ENCODE measurements at regions not wholly inside any gene's neighbourhood (a gene's known extent, or its start where the extent isn't known, plus 50 kb on each side); places are given as distances from the start of the nearest gene placed in this dataset.

DNA sequence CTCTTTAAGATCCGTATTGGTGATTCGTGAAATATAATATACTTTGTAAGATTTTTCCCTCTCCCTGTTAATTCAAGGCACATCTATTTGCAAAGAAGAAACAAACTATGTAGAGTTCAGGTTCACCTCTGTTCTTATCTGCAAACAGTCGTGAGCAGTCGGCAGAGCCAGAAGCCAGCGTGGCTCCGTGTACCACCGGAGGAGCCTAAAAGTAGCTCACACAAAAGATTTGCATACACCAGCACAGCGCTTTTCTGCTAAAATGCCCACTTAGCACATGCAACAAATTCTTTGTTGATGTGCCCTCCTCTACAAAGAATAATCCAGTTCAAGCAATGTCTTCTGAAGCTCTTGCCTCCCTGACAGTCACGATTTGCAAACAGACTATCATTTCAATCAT, 416.0 kb upstream of the TENM3 start:
- TF ChIP-seq, protein P1, sequence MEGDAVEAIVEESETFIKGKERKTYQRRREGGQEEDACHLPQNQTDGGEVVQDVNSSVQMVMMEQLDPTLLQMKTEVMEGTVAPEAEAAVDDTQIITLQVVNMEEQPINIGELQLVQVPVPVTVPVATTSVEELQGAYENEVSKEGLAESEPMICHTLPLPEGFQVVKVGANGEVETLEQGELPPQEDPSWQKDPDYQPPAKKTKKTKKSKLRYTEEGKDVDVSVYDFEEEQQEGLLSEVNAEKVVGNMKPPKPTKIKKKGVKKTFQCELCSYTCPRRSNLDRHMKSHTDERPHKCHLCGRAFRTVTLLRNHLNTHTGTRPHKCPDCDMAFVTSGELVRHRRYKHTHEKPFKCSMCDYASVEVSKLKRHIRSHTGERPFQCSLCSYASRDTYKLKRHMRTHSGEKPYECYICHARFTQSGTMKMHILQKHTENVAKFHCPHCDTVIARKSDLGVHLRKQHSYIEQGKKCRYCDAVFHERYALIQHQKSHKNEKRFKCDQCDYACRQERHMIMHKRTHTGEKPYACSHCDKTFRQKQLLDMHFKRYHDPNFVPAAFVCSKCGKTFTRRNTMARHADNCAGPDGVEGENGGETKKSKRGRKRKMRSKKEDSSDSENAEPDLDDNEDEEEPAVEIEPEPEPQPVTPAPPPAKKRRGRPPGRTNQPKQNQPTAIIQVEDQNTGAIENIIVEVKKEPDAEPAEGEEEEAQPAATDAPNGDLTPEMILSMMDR (IDR thresholded peaks at IDR 0.05) = no peak
- no peak for TF ChIP-seq POLR2A (IDR thresholded peaks at IDR 0.05)
